ENCODE measurements at regions not wholly inside any gene's neighbourhood (a gene's known extent, or its start where the extent isn't known, plus 50 kb on each side); places are given as distances from the start of the nearest gene placed in this dataset.

DNA sequence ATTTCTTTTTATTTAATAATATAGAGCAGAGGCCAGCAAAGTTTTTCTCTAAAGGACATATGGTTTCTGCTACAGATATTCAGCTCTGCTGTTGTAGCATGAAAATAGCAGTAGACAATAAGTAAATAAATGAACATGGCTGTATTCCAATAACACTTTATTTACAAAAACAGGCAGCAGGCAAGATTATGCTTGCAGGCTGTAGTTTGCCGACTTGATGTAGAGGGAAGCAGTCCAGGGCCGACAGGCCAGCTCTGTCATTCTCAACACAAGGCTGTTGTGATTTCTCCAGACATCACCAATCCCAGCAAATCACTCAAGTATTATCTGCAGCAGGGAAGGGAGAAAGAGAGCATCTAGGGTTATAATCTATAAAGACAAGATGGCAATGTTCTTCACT, 1062.5 kb upstream of the PCDH9 start:
- TF ChIP-seq CTCF (IDR thresholded peaks at IDR 0.05) (no peak), POLR2AphosphoS5 (IDR thresholded peaks at IDR 0.05) (no peak), POLR2A (IDR thresholded peaks at IDR 0.05) (no peak), EP300 (IDR thresholded peaks at IDR 0.05) (no peak)

Measured in upper lobe of left lung (tissue), 4 donors.